Cardiac muscle cell (in vitro differentiated cells and primary cell): ENCODE measurements at regions not wholly inside any gene's neighbourhood (a gene's known extent, or its start where the extent isn't known, plus 50 kb on each side); places are given as distances from the start of the nearest gene placed in this dataset.

Experiments used
- DNase-seq, 2 donors: peaks; one replicate each; pipeline versions ENCODE4 v3.0.0 to v3.0.0-alpha.2; 2010 to 2017; ENCODE audit warnings: low read depth in 1 of 2, low spot score in 1 of 2
- H3K27ac ChIP-seq: fragments of 200-600 bp; sonication (generic); 2 replicates; pipeline ENCODE4 v1.5.1; 2016
- H3K27me3 ChIP-seq: fragments of 200-600 bp; sonication (generic); 2 replicates; pipeline ENCODE4 v1.6.0; 2016; ENCODE audit warnings: control low read depth
- H3K36me3 ChIP-seq: fragments of 200-600 bp; sonication (generic); 2 replicates; pipeline ENCODE4 v1.5.1; 2016; ENCODE audit warnings: control low read depth
- H3K4me1 ChIP-seq: fragments of 200-600 bp; sonication (generic); 2 replicates; pipeline ENCODE4 v1.8.1; 2017; ENCODE audit warnings: low read depth, mild to moderate bottlenecking, mixed run types
- H3K4me3 ChIP-seq: fragments of 200-600 bp; sonication (generic); 2 replicates; pipeline ENCODE4 v1.5.1; 2016; ENCODE audit warnings: mild to moderate bottlenecking
- H3K9me3 ChIP-seq: fragments of 200-600 bp; sonication (generic); 2 replicates; pipeline ENCODE4 v1.5.1; 2017; ENCODE audit warnings: low read depth, mild to moderate bottlenecking, control low read depth
- CTCF ChIP-seq: IDR thresholded peaks from 2 replicates; pipeline ENCODE4 v1.5.1; 2012; ENCODE audit warnings: low read depth, mild to moderate bottlenecking, low read length

- Histone ChIP-seq H3K9me3 (no peaks in the 10 kb centered on the region), H3K27me3 (no peaks in the 10 kb centered on the region), H3K4me3 (no peak overlapping the region), H3K4me1 (peaks cover 2% of the 10 kb centered on the region), H3K36me3 (no peaks in the 10 kb centered on the region), H3K27ac (no peak overlapping the region)
- no peak for TF ChIP-seq CTCF
- no peak for DNase-seq
These were observed 173.7 kb downstream of the SYT10 start for GRCh38 chr12:33265900-33266299.

GRCh38 chr12:33265033-33265731 lies 174.4 kb downstream of the SYT10 start:
- TF ChIP-seq CTCF = no peak
- Histone ChIP-seq H3K36me3 (no peaks in the 10 kb centered on the region), H3K27ac (no peak overlapping the region), H3K4me3 (no peak overlapping the region), H3K9me3 (no peaks in the 10 kb centered on the region), H3K4me1 (peaks cover 2% of the 10 kb centered on the region), H3K27me3 (no peaks in the 10 kb centered on the region)
- no peak for DNase-seq

GRCh38 chr12:33253178-33253577 lies 186.4 kb downstream of the SYT10 start:
- TF ChIP-seq CTCF = no peak
- no peaks in the 10 kb centered on the region for H3K9me3 ChIP-seq
- H3K4me1 ChIP-seq = no peaks in the 10 kb centered on the region
- H3K27ac ChIP-seq = no peak overlapping the region
- no peaks in the 10 kb centered on the region for H3K36me3 ChIP-seq
- no peak overlapping the region for H3K4me3 ChIP-seq
- no peaks in the 10 kb centered on the region for H3K27me3 ChIP-seq
- no peak for DNase-seq

- Histone ChIP-seq H3K27me3 (no peaks in the 10 kb centered on the region), H3K27ac (no peak overlapping the region), H3K4me3 (no peak overlapping the region), H3K9me3 (no peaks in the 10 kb centered on the region), H3K4me1 (no peaks in the 10 kb centered on the region), H3K36me3 (no peaks in the 10 kb centered on the region)
- no peak for DNase-seq
- TF ChIP-seq CTCF = no peak
These were observed 188.1 kb downstream of the SYT10 start for GRCh38 chr12:33251548-33251947.

- Histone ChIP-seq H3K27ac (no peak overlapping the region), H3K4me1 (no peaks in the 10 kb centered on the region), H3K4me3 (no peak overlapping the region), H3K36me3 (no peaks in the 10 kb centered on the region), H3K9me3 (no peaks in the 10 kb centered on the region), H3K27me3 (no peaks in the 10 kb centered on the region)
- TF ChIP-seq CTCF = no peak
- no peak for DNase-seq
These were observed 191.3 kb downstream of the SYT10 start for GRCh38 chr12:33248364-33248763.

- TF ChIP-seq CTCF = no peak
- no peak overlapping the region for H3K27ac ChIP-seq
- no peaks in the 10 kb centered on the region for H3K4me1 ChIP-seq
- no peaks in the 10 kb centered on the region for H3K27me3 ChIP-seq
- no peaks in the 10 kb centered on the region for H3K9me3 ChIP-seq
- no peaks in the 10 kb centered on the region for H3K36me3 ChIP-seq
- DNase-seq = no peak
- H3K4me3 ChIP-seq = no peak overlapping the region
These were observed 192.0 kb downstream of the SYT10 start for GRCh38 chr12:33247625-33248024.
